ENCODE measurements at regions not wholly inside any gene's neighbourhood (a gene's known extent, or its start where the extent isn't known, plus 50 kb on each side); places are given as distances from the start of the nearest gene placed in this dataset.
"Not testable (repeated sequence)": the region's sequence is repeated elsewhere in the genome, so short reads cannot be mapped to it uniquely, and the experiment has no call there.

DNA sequence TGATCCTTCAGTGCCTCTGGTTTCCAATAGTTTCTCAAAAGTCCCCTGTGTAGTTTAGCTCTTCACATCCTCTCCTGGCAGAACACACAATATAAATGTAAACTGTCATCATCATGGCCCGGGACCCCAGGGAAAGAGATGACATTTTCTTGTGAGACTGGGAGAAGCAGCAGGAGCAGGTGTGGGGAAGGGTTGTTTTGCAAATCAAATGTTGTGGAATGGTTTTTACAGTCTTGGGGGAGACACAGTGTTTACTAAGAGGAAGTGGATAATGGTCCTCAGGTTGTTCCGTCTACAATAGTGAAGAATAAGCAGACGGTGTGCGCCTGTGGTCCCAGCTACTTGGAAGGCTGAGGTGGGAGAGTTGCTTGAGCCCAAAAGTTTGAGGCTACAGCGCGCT is 159.1 kb downstream of the SEC23IP start:
- Mint-ChIP-seq H3K36me3 (ENCODE audit: low read depth) (no peaks in the 10 kb centered on the region), H3K27me3 (ENCODE audit: low read depth) (peaks cover 6% of the 10 kb centered on the region), H3K9me3 (no peaks in the 10 kb centered on the region), H3K4me1 (peaks cover 12% of the 10 kb centered on the region), H3K4me3 (no peak overlapping the region), H3K27ac (no peak overlapping the region)
- TF ChIP-seq, protein P1, sequence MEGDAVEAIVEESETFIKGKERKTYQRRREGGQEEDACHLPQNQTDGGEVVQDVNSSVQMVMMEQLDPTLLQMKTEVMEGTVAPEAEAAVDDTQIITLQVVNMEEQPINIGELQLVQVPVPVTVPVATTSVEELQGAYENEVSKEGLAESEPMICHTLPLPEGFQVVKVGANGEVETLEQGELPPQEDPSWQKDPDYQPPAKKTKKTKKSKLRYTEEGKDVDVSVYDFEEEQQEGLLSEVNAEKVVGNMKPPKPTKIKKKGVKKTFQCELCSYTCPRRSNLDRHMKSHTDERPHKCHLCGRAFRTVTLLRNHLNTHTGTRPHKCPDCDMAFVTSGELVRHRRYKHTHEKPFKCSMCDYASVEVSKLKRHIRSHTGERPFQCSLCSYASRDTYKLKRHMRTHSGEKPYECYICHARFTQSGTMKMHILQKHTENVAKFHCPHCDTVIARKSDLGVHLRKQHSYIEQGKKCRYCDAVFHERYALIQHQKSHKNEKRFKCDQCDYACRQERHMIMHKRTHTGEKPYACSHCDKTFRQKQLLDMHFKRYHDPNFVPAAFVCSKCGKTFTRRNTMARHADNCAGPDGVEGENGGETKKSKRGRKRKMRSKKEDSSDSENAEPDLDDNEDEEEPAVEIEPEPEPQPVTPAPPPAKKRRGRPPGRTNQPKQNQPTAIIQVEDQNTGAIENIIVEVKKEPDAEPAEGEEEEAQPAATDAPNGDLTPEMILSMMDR (IDR thresholded peaks at IDR 0.05; ENCODE audit: unreplicated experiment in 3 of 3): no peak

DNA sequence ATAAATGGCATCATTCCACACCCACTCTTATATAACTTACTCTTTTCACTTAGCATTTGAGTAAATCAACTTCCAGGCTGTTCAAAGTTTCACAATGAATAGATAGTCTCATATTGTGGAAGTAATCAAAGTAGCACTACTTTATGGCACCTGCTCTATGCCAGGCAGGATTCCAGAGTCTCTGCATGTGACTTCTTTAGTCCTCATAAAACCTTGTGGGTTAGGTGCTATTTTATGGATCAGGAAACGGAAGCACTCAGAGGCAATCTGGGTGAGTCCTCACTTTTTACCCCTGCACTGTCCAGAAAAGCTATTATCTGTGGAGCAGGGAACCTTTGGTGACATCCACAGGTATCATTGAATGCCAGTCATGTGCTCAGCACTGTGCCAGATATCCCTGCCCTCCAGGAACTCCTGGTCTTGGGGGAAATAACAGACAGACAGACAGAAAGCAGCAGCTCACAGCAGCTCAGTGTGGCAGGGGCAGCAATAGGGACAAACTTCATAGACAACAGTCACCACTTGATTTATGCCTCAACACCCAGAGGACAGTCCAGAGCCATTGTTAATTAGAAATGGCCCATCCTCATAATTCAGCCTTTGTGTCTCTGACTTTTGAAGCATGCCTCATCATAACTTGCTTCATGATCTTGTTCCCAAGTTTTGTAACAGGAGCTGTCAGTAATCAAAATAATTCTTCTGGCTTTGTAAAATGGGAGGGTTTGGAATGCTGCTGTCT is 160.6 kb downstream of the SEC23IP start:
- H3K4me3 Mint-ChIP-seq: no peak overlapping the region
- H3K4me1 Mint-ChIP-seq: peaks cover 12% of the 10 kb centered on the region
- no peaks in the 10 kb centered on the region for H3K36me3 Mint-ChIP-seq (ENCODE audit: low read depth)
- TF ChIP-seq, protein P1 (IDR thresholded peaks at IDR 0.05; ENCODE audit: unreplicated experiment in 3 of 3): no peak
- no peak overlapping the region for H3K27ac Mint-ChIP-seq
- H3K27me3 Mint-ChIP-seq (ENCODE audit: low read depth): peaks cover 4% of the 10 kb centered on the region
- no peaks in the 10 kb centered on the region for H3K9me3 Mint-ChIP-seq

DNA sequence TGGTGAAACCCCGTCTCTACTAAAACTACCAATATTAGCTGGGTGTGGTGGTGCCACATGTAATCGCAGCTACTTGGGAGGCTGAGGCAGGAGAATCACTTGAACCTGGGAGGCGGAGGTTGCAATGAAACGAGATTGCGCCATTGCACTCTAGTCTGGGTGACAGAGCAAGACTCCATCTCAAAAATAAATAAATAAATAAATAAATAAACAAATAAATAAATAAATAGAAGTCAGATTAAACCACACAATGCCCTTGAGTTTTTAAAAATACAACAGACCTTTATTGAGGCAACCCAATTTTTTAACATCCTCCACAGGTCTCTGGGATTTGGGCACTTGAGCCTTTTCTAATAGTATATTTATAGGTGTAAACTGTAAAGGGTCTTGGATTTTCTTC is 167.3 kb downstream of the SEC23IP start:
- not testable (repeated sequence) for H3K4me1 Mint-ChIP-seq; H3K27ac Mint-ChIP-seq; H3K36me3 Mint-ChIP-seq (ENCODE audit: low read depth); H3K27me3 Mint-ChIP-seq (ENCODE audit: low read depth); H3K9me3 Mint-ChIP-seq; H3K4me3 Mint-ChIP-seq

DNA sequence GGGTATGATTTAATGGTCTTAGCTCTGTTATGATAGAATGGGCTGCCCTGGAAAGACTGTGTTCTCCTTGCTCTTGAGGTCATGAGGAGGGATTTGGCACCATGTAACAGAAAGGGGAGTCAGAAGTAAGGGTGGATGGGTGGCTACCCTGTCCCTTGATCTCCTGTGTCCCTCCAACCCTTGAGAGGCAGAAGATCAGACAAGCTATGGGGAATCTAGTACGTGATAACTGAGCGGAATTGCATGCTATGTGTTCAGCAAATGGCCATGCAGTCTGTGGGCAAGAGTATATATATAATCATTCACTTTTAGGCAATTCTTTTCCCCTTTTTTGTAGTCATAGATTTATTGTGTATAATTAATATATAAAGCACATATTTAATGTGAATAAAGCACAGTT is 174.9 kb downstream of the SEC23IP start:
- TF ChIP-seq, protein P1 (IDR thresholded peaks at IDR 0.05; ENCODE audit: unreplicated experiment in 3 of 3): no peak
- no peaks in the 10 kb centered on the region for H3K4me1 Mint-ChIP-seq
- H3K4me3 Mint-ChIP-seq: no peak overlapping the region
- peaks cover 26% of the 10 kb centered on the region for H3K27me3 Mint-ChIP-seq (ENCODE audit: low read depth)
- no peak overlapping the region for H3K27ac Mint-ChIP-seq
- H3K9me3 Mint-ChIP-seq: peaks cover 10% of the 10 kb centered on the region
- H3K36me3 Mint-ChIP-seq (ENCODE audit: low read depth): no peaks in the 10 kb centered on the region

DNA sequence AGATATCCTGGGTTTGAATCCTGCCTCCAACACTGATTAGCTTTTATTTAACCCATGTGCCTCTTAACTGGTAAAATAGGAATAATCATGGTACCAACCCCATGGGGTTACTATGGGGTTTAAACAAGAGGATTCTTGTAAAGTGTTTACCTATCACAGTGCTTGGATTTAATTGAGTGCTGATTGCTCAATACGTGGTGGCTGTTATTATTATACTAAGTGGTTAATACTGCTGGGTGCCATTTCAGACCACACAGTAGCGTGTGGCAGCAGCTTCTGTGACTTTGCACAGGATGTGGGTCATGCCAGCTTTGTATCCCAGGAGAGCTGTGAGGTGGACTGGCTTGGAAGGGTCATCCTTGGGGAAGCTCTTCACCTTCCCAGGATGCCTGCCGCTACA is 177.2 kb downstream of the SEC23IP start:
- Mint-ChIP-seq H3K27me3 (ENCODE audit: low read depth) (peaks cover 33% of the 10 kb centered on the region), H3K9me3 (peaks cover 17% of the 10 kb centered on the region), H3K4me1 (no peaks in the 10 kb centered on the region), H3K4me3 (no peak overlapping the region), H3K27ac (no peak overlapping the region), H3K36me3 (ENCODE audit: low read depth) (no peaks in the 10 kb centered on the region)
- TF ChIP-seq, protein P1 (IDR thresholded peaks at IDR 0.05; ENCODE audit: unreplicated experiment in 3 of 3): no peak

DNA sequence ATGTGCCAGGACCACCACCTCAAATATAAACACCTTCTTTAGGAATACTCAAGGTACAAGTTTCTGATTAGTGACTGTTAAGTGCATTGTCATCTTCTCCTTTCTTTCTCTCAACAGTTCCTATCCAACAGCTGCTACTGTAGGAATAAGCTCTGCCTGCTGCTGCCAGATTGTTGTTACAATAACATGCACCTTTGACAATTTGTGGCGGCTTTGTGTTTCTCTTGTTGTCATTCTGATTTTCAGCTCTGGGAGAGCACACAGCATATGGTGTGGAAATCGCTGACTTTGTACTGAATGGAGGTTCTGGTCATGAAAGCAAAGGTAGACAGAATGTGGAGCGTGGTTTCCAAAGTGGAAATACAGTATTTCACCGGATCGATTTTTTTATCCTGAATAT is 182.8 kb downstream of the SEC23IP start:
- Mint-ChIP-seq H3K36me3 (ENCODE audit: low read depth) (no peaks in the 10 kb centered on the region), H3K27ac (no peak overlapping the region), H3K4me3 (no peak overlapping the region), H3K4me1 (no peaks in the 10 kb centered on the region), H3K9me3 (peaks cover 7% of the 10 kb centered on the region), H3K27me3 (ENCODE audit: low read depth) (peaks cover 54% of the 10 kb centered on the region)
- TF ChIP-seq, protein P1 (IDR thresholded peaks at IDR 0.05; ENCODE audit: unreplicated experiment in 3 of 3): no peak
